ENCODE measurements at regions not wholly inside any gene's neighbourhood (a gene's known extent, or its start where the extent isn't known, plus 50 kb on each side); places are given as distances from the start of the nearest gene placed in this dataset.

DNA sequence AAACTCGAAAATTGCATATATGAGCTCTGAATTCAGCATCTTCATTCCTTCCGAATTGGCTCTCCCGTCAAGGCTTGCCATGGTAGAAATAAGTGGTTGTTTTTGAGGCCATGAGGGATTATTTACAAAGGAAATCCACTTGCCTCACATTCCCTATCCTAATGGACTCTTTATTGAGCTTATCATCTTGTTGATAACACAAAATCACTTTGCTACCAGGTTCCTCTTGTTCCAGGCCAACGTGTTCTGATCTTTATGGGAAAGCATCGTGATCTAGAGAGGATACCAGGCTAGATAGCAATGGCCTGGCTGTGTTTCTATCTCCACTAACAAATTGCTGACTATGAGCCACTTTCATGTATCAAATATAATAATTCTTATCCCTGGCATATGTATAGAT, 811.7 kb downstream of the TLR4 start:
- no peak for DNase-seq (ENCODE audit: low spot score)

DNA sequence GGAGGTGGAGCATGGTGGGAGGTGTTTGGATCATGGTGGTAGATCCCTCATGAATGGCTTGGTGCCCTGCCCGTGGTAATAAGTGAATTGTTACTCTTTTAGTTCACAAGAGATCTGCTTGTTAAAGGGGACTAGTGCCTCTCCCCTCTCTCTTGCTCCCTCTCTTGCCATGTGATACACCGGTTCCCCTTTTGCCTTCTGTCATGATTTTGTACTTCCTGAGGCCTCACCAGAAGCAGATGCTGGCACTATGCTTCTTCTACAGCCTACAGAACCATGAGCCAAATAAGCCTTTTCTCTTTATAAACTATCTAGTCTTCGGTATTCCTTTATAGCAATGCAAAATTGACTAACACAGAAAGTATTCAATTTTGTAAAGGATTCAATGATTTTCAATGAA, 817.1 kb downstream of the TLR4 start:
- no peak for DNase-seq (ENCODE audit: low spot score)

DNA sequence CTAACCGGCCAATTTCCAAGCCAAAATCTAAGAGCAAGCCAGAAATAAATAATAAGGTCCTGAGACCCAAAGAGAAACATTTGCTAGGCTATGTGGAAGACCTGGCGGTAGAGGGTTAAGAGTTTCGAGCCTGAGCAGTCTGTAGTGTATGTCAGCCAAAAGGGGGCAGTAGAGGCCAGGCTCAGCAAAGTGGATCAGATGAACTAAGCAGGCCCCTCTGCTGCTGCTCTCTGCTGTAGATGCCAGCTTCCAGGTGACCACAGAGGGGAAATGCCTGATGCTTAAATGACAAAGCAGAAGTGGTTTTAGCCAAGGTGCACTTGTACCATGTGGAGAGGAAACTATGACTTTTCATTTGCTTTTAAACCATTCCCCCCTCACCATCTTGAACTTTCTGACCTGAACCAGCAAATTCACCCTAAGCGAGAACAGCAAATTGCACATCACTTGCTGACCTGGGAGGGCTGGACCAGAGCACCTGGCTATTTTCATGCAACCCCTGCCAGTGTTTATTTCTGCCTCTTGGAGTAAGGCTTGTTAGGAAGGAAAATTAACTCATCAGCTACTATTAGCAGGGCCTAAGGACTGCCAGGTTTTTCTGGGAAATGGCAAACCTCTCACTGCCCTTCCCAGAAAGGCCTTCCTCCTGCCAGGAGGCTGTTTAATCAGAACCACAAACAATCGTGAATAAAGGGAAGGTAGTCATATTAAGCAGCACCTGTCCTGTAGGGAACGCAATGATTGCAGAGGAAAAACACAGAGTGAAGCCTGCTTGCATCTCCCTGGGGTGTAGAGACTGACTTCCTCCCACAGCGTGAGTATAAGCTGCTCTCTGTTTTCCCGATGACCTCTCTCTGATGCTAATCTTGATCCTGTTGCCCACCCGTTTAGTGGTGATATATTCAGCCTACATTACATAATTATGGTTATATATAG, 818.2 kb downstream of the TLR4 start:
- DNase-seq (ENCODE audit: low spot score): no peak

DNA sequence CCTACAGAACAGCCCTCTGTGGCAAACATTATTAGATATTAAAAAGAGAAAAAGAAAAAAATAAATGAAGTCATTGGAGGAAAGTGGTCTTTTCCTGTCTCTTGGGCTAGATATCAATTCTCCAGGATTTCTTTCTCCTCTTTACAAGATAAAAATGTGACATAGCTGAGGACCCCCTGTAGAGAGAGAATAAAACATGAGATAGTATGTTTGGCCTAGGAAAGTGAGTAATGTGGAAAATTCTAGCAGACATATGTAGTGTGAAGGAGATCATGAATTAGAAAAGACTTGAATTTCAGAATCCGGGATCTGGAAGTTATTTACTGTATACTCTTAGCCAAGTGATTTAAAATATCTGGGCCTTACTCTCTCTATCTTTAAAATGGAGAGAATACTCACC, 823.1 kb downstream of the TLR4 start:
- no peak for DNase-seq (ENCODE audit: low spot score)

DNA sequence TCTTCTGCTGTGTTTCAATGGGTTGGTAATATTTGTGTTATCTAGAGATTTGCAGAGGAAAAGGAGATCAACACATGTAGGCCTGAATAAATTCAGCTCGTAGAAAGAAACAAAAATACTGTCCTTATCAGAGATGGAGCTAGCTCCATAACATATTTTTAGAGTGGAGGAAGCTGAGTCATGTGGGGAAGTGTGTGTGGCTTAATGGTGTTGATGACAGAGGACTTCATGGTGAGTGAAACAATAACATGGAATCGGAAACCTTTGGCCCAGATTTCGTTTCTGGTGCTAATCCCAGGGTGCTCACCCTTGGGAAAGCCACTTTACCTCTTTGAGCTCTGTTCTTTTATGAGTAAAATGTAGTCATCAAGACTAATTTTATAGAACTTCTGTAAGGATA, 825.0 kb downstream of the TLR4 start:
- DNase-seq (ENCODE audit: low spot score): no peak

DNA sequence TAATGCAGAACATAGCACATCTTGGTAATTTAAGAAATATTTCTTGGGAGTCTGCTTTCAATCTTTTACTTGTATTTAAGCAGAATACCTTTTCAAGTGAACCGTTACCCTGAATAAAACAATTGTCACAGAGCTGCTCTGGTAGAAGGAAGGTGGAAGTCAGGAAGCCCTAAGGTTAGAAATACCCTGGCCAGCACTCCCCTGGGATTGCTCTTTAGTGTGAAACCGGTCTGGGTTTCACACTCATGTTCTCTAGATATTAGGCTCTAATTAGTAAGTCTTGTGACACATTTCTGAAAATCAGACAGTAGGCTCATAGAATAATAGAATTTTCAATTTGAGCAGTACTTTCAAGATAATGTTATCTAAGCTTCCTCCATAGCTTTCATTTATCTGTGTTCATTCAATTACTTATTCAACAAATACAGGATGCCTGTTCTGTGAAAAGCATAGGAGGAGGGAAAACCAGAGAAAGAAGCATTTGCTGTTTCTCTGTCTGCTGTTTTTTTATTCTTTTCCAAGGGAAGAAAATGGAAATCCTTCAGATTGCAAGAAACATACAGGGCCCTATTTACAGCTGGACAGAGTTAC, 825.5 kb downstream of the TLR4 start:
- DNase-seq (ENCODE audit: low spot score): no peak

DNA sequence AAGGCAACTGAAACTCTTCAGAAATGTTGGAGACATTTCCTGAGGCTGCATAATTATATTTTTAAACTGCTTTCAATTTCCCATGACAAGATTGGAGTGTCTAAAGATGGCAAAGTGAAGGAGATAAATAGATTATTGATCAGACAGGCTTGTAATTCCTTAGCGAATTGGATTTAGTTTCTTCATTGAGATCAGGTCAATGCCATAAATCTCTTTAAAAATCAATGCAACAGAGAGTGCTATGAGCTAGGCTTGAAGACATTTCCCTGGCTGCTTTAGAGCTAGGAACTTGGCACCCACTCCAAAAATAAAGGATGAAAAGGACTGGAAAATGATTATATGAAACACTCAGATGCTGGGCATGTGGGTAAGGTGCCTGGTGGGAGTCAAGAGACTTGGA, 828.4 kb downstream of the TLR4 start:
- no peak for DNase-seq (ENCODE audit: low spot score)

DNA sequence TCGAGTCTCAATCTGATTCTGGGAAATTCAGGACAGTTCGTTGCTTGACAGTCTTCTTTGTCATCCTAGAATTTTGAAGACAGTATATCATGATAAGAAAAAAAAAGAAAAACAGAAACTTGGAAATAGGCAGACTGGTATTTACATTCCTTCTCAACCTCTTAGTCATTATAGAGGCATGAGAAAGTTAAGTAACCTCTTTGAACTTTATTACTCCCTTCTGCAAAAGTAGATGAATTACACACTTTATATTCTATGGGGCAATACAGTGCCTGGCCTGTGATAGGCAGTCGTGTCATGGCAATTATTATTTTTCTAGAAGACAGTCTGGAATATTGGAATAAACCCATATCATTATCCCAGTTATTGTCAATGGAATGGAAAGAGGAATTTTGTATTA, 828.9 kb downstream of the TLR4 start:
- no peak for DNase-seq (ENCODE audit: low spot score)

DNA sequence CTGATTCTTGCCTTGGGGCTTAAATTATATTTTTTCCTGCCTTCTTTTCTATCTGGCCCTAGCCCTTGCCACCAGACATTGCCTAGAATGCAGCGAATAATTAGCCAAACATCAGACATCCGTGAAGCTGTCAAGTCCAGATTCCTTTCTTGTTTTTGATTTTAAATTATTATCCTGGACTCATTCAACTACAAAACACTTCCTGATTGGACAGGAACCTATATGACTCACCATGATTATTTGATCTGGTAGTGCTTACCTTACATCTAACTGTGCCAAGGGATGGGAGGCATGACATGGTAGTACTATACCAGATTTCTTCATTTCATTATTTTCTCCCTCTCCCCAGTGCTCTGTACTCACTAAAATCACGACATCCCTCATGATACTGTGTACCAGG, 829.6 kb downstream of the TLR4 start:
- DNase-seq (ENCODE audit: low spot score): no peak

DNA sequence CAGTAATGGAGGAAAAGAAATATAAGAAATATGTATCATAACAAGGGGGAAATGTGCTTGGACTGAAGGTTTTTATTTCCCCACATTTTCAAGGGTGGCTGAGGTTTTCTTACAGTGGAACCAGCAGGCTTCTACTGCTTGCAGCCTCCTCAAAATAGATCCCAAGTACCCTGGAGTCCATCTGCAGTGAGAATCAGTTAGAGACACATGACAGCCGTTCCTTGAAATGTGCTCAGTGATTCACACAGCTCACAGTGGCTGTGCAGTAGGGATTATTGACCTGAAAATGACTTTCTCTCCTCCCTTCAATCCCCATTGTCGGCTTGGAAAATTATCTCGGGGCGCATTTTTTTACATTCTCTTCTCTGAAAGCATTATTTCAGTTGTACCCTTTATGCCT, 832.0 kb downstream of the TLR4 start:
- no peak for DNase-seq (ENCODE audit: low spot score)

DNA sequence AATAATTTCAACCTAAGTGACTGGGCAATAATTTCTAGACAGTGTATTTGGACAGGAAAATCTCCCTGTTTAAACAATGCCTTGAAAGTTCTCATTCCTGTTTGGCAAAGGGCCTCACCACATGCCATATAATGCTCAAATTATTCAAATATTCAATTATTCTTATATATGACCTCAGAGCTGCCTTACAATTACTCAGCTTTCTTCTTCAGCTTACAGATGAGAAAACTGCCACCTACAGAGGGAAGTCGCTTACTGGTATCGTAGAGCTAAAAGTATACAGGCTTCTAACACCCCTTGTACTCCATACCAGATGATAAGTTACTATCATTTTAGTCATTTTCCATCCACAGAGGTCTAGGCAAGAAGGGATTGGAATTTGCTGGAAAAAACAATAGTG, 830.3 kb downstream of the BRINP1 start:
- DNase-seq (ENCODE audit: low spot score): no peak

DNA sequence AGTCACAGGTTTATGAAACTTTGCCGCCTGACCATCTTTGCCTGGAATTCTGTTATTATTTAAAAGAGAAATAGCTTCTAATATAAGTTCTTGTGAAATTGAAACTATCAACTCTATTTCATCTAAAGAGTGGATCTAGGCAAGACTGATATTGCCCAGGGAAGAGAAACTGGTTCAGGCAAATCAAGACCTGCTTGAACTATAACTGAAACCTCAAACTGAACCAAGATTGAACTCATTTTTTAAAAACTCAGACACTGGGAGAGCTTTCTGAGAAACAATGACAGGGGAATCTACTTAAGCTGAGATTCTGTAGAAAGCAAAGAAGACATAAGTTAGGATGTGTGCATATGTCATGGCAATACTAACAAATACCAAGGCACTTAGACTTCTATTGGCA, 815.8 kb downstream of the BRINP1 start:
- DNase-seq (ENCODE audit: low spot score): no peak

DNA sequence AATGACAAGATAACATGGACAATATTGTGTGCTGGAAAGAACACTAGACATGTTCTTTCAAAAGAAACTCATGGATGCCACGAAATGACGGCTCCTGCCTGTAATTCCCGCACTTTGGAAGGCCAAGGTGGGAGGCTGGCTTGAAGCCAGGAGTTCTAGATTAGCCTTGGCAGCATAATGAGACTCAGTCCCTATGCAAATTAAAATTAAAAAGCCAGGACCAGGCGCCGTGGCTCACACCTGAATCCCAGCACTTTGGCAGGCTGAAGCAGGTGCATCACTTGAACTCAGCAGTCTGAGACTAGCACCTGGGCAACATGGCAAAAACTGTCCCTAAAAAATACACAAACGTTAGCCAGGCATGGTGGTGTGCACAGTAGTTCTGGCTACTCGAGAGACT, 814.2 kb downstream of the BRINP1 start:
- DNase-seq (ENCODE audit: low spot score): no peak

DNA sequence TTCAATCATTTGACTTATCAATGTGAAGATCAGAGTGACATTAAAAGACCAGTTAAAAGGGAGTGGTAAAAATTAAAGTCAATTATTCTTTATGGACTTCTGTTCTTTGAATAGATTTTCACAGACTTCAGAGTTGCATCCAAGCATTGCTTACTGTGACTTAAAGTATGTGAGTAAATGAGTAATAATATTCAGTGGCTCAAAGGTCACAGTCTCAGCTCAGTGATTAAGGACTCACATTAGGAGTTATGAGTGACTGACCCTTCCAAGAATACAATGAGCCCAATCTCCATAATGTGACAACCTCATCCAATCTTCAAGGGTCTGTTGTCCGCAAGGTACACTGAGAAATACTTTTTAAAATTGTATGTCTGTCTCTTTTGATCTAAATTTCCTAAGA, 811.2 kb downstream of the BRINP1 start:
- no peak for DNase-seq (ENCODE audit: low spot score)

DNA sequence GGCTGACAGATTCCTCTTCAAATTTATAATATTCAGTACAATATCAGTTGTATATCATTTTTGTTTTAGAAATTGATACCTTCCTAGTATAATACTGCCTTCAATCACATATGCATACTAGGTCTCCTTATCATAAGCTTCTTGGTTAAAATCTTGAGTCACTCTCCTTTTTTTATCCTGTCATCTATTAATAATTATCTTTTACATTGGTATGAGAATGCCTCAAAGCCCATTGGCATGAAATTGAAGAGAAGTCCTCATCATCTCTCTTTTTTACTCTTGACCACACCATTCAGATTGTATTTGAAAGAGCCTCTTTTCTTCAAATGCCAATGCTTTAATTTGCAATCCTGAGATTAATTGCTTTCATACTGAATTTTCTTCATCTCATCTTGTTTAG, 810.3 kb downstream of the BRINP1 start:
- no peak for DNase-seq (ENCODE audit: low spot score)

DNA sequence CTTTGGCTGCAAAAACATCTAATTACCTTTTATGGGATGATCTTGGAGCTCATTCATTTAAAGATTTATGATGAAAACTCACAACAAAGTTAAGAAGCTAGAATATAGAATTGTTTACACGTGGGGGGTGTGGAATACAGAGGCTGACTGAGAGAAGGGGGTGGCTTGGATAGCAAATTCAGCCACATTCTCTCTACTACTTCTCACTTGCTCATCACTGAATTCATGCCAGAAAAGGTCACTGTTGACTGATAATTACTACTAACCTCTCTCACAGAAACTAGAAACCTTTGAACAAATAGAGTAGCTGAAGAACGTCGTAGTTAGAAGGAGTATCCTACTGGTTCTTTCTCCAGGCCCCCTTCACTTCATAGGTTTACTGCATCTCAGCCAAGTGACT, 808.2 kb downstream of the BRINP1 start:
- no peak for DNase-seq (ENCODE audit: low spot score)

DNA sequence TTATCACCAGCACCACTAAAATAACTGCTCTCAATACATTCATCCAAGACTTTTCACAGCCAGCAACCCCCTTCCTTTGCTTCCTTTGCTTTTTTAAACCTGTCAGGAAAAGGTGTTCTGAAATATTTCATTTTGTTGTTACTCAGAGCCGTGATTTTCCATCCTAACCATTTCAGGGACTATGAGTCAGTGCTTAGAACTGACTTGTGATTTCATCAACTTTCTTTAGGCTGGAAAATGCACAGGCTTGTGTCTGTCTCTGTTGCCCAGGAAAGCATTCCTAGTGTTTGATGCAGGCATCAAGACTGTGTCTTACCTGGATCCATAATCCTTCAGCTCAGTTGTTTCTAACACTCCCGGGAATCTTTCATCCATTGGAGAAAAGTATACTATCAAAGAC, 805.6 kb downstream of the BRINP1 start:
- no peak for DNase-seq (ENCODE audit: low spot score)

DNA sequence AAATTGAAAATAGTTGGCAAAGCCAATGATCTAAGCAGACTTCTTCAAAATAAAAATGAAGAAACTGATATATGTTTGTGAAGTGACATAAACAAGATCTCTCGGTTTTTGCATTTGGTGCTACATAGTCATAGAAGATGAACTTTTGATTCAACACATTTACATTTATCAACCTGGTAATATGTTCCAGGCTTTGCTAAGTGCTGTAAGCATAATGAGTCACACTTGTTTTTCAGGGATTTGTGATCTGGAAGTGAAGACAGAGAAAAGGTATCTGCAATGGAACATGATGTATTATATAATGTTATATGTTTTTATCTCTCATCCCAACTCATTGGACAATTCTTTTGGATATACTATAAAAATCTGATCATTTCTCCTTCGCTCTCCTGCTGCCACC, 801.4 kb downstream of the BRINP1 start:
- DNase-seq (ENCODE audit: low spot score): no peak

DNA sequence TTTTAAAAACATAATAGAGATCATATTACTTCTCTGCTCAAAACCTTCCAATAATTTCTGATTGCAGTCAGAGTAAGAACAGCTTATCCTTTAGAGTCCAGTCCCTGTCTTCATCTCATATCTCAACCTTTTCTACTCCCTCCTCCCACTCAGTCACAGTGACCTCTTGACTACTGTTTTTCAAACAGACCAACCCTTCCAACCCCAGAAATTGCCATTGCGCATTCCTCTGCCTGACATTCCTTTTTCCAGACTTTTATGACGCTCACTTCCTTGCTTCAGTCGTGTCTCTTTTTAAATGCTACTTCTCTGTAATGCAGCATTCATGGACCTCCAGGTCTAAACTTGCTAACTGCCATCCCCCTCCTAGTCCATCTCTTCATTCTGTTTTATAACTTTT, 800.5 kb downstream of the BRINP1 start:
- DNase-seq (ENCODE audit: low spot score): no peak

DNA sequence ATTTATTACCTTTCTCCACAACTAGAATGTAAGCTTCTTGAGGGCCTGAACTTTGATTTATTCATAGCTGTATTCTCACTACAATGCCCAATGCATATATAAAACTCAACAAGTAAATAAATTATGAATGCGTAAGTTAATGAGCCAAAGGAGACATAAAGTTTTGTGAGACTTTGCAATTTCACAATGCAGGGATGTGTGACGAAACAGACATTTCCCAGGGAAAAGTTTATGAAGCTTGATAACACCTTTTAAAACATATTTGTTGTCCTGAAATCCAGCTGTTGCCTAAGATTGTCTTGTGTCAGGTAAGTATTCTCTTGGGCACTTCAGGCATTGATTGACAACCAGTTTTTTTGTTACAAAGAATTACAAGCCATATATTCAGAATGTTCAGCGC, 800.1 kb downstream of the BRINP1 start:
- DNase-seq (ENCODE audit: low spot score): no peak

DNA sequence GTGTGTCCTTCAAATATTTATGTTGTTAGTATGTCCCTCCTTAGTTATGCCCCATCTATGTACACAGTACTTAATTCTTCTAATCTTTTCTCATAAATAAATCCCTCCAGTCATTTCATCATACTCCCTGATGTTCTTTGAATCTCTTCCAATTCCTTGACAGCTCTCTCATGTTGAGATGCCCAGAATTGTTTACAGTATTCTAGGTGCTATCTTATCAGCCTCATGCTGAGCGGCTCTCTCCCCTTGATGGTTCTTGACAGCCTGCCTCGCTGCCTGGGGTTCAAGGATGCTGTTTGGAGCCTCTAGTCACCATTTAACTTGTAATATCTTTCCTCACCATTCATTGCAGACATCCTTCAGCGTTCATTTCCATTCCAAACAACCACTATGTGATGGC, 799.2 kb downstream of the BRINP1 start:
- DNase-seq (ENCODE audit: low spot score): no peak

DNA sequence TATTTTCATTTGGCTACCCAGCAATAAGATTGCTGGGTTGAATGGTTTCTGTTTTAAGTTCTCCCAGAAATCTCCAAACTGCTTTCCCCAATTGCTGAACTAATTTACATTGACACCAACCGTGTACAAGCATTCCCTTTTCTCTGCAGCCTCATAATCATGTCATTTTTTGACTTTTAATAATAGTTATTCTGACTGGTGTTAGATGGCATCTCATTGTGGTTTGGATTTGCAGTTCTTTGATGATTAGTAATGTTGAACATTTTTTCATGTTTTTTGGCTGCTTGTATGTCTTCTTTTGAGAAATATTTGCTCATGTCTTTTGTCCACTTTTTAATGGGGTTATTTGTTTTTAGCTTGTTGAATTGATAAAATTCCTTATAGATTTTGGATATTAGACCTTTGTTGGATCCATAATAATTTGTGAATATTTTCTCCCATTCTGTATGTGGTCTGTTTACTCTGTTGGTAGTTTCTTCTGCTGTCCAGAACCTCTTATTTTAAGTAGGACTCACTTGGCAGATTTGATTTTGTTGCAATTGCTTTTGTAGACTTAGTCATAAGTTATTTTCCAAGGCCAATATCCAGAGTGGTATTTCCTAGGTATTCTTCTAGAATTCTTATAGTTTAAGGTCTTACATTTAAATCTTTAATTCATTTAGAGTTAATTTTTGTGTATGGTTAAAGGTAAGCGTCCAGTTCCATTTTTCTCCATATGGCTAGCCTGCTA, 793.7 kb downstream of the BRINP1 start:
- DNase-seq (ENCODE audit: low spot score): no peak

DNA sequence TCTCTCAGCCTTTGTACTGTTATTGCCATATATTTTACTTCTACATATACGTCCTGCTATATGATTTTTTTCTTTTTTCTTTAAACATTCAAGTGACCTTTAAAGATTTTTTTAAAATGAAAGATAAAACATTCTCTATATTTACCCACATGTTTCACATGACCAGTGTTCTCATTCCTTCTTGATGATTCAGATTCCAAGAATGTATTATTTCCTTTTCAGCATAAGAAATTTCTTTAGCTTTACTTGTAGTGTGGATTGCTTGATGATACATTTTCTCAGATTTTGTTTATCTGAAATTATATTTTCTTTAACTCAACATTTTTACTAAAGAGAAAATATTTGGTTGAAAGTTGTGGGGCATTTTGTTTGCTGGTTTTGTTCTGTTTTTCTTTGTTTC, 792.1 kb downstream of the BRINP1 start:
- no peak for DNase-seq (ENCODE audit: low spot score)
